Omental fat pad (tissue), 3 donors: ENCODE measurements at regions not wholly inside any gene's neighbourhood (a gene's known extent, or its start where the extent isn't known, plus 50 kb on each side); places are given as distances from the start of the nearest gene placed in this dataset.

ENCODE experiments used
- ATAC-seq: fragments of 150-250 bp; one replicate; pipeline ENCODE4 v1.9.1; 2016; ENCODE audit warnings: mild to moderate bottlenecking, moderate library complexity; ENCODE audit not compliant: low FRiP score
- DNase-seq: peaks from one replicate; pipeline ENCODE4 v3.0.0-alpha.2; 2019; ENCODE audit warnings: low spot score
- CTCF ChIP-seq, 3 donors: fragments of 450-650 bp; IDR thresholded peaks; one replicate each; pipeline ENCODE4 v1.5.1; 2016 to 2017; ENCODE audit warnings: antibody characterized with exemption in 3 of 3, mild to moderate bottlenecking in 3 of 3, moderate library complexity in 2 of 3

- ATAC-seq = no peak
- DNase-seq = no peak
- TF ChIP-seq CTCF (IDR thresholded peaks at IDR 0.05) = no peak
Observed at GRCh38 chr5:158637039-158637438, 462.7 kb downstream of the EBF1 start.

GRCh38 chr5:158635565-158635964 is 464.2 kb downstream of the EBF1 start:
- ATAC-seq (no peak), DNase-seq (no peak)
- TF ChIP-seq CTCF (IDR thresholded peaks at IDR 0.05) = no peak

GRCh38 chr5:158634714-158635113 is 465.0 kb downstream of the EBF1 start:
- DNase-seq (no peak), ATAC-seq (no peak)
- TF ChIP-seq CTCF (IDR thresholded peaks at IDR 0.05) = no peak

- TF ChIP-seq CTCF (IDR thresholded peaks at IDR 0.05) = no peak
- ATAC-seq (no peak), DNase-seq (no peak)
Observed at GRCh38 chr5:158629591-158630312, 470.0 kb downstream of the EBF1 start.

GRCh38 chr5:158626718-158627117 is 473.0 kb downstream of the EBF1 start:
- no peak for ATAC-seq
- DNase-seq = no peak
- TF ChIP-seq CTCF (IDR thresholded peaks at IDR 0.05) = no peak

- no peak for TF ChIP-seq CTCF (IDR thresholded peaks at IDR 0.05)
- no peak for DNase-seq
- no peak for ATAC-seq
Observed at GRCh38 chr5:158623971-158624370, 475.7 kb downstream of the EBF1 start.

- DNase-seq (no peak), ATAC-seq (no peak)
- TF ChIP-seq CTCF (IDR thresholded peaks at IDR 0.05) = no peak
Observed at GRCh38 chr5:158621391-158621790, 478.3 kb downstream of the EBF1 start.
